GM23338 (cell line): ENCODE measurements at regions not wholly inside any gene's neighbourhood (a gene's known extent, or its start where the extent isn't known, plus 50 kb on each side); places are given as distances from the start of the nearest gene placed in this dataset.

Experiments used
- CREB1 ChIP-seq: fragments of 250-450 bp; sonication (Bioruptor Pico); IDR thresholded peaks from 2 replicates; pipeline ENCODE4 v1.5.0; 2020; ENCODE audit warnings: low read depth, mild to moderate bottlenecking, moderate library complexity
- EZH2 ChIP-seq: fragments of 200-600 bp; sonication (generic); IDR thresholded peaks from one replicate; pipeline ENCODE4 v1.8.0; 2017; ENCODE audit warnings: antibody characterized with exemption, mild to moderate bottlenecking, low read depth; ENCODE audit not compliant: unreplicated experiment
- EZH2phosphoT487 ChIP-seq: fragments of 200-600 bp; sonication (generic); IDR thresholded peaks from one replicate; pipeline ENCODE4 v1.8.1; 2018; ENCODE audit warnings: antibody characterized with exemption; ENCODE audit not compliant: unreplicated experiment
- POLR2AphosphoS5 ChIP-seq: IDR thresholded peaks from 2 replicates; pipeline ENCODE4 v1.6.1; 2016; ENCODE audit warnings: antibody characterized with exemption, low read depth
- TF ChIP-seq, protein P1 (sequence below): IDR thresholded peaks from one replicate; pipeline ENCODE4 v1.6.1; 2018; ENCODE audit warnings: antibody characterized with exemption; ENCODE audit not compliant: unreplicated experiment
- TF ChIP-seq, protein P2 (sequence below), 2 experiments: fragments of 200-600 bp in 1 of 2; sonication (generic) in 1 of 2; conservative IDR thresholded peaks; 2 replicates each; pipeline versions ENCODE4 v1.5.1 to v1.6.1; 2016 to 2017; ENCODE audit warnings: antibody characterized with exemption in 2 of 2, low read depth in 2 of 2, mild to moderate bottlenecking in 2 of 2, moderate library complexity in 1 of 2
- TF ChIP-seq, protein P3 (sequence below): IDR thresholded peaks from 2 replicates; pipeline ENCODE4 v1.6.1; 2016; ENCODE audit warnings: antibody characterized with exemption

DNA sequence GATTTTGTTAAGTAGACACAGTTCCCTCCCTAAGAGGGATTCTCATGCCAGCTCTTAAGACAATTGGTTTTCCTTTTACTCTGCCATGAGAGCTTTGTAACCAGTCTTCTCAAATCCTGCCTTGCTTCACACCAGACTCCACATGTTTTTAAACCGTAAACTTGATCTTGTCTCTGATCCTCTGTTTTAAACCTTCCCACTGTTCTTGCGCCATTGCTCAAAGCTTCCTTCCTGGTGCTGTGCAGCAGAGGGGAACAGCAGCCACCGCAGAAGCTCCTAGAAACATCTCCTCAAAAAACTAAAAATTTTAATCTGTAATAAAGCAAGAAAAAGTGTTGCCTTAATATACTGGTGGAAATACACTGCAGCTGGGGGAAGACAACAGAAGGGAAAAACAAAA lies 154.5 kb upstream of the SATB1 start:
- TF ChIP-seq CREB1: no peak
- TF ChIP-seq, protein P1, sequence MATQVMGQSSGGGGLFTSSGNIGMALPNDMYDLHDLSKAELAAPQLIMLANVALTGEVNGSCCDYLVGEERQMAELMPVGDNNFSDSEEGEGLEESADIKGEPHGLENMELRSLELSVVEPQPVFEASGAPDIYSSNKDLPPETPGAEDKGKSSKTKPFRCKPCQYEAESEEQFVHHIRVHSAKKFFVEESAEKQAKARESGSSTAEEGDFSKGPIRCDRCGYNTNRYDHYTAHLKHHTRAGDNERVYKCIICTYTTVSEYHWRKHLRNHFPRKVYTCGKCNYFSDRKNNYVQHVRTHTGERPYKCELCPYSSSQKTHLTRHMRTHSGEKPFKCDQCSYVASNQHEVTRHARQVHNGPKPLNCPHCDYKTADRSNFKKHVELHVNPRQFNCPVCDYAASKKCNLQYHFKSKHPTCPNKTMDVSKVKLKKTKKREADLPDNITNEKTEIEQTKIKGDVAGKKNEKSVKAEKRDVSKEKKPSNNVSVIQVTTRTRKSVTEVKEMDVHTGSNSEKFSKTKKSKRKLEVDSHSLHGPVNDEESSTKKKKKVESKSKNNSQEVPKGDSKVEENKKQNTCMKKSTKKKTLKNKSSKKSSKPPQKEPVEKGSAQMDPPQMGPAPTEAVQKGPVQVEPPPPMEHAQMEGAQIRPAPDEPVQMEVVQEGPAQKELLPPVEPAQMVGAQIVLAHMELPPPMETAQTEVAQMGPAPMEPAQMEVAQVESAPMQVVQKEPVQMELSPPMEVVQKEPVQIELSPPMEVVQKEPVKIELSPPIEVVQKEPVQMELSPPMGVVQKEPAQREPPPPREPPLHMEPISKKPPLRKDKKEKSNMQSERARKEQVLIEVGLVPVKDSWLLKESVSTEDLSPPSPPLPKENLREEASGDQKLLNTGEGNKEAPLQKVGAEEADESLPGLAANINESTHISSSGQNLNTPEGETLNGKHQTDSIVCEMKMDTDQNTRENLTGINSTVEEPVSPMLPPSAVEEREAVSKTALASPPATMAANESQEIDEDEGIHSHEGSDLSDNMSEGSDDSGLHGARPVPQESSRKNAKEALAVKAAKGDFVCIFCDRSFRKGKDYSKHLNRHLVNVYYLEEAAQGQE: no peak
- TF ChIP-seq, protein P2, sequence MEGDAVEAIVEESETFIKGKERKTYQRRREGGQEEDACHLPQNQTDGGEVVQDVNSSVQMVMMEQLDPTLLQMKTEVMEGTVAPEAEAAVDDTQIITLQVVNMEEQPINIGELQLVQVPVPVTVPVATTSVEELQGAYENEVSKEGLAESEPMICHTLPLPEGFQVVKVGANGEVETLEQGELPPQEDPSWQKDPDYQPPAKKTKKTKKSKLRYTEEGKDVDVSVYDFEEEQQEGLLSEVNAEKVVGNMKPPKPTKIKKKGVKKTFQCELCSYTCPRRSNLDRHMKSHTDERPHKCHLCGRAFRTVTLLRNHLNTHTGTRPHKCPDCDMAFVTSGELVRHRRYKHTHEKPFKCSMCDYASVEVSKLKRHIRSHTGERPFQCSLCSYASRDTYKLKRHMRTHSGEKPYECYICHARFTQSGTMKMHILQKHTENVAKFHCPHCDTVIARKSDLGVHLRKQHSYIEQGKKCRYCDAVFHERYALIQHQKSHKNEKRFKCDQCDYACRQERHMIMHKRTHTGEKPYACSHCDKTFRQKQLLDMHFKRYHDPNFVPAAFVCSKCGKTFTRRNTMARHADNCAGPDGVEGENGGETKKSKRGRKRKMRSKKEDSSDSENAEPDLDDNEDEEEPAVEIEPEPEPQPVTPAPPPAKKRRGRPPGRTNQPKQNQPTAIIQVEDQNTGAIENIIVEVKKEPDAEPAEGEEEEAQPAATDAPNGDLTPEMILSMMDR (conservative IDR thresholded peaks at IDR 0.05; ENCODE audit: low read depth in 2 of 2): no peak
- no peak for TF ChIP-seq EZH2
- TF ChIP-seq POLR2AphosphoS5: no peak
- TF ChIP-seq EZH2phosphoT487: no peak
- TF ChIP-seq, protein P3, sequence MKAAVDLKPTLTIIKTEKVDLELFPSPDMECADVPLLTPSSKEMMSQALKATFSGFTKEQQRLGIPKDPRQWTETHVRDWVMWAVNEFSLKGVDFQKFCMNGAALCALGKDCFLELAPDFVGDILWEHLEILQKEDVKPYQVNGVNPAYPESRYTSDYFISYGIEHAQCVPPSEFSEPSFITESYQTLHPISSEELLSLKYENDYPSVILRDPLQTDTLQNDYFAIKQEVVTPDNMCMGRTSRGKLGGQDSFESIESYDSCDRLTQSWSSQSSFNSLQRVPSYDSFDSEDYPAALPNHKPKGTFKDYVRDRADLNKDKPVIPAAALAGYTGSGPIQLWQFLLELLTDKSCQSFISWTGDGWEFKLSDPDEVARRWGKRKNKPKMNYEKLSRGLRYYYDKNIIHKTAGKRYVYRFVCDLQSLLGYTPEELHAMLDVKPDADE: no peak
